ENCODE measurements at regions not wholly inside any gene's neighbourhood (a gene's known extent, or its start where the extent isn't known, plus 50 kb on each side); places are given as distances from the start of the nearest gene placed in this dataset.

DNA sequence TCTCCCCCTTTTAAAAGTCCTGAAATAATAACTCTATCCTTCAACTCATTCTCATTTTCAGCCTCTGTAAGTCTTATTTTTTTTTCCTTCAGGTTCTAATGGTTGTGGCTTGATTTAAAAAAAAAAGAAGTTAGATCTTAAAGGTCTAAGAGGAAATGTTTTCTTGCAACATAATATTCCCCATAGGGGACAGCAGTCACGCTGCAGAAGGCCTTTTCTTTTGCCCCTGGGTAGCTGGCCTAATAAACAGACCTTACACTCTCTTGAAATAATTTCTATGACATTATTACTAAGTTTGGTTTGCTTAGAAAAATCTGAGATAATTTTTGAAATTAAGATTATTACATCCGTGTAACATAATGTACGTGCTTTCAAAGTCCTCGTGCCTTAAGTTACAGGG lies 564.1 kb upstream of the SPANXN1 start:
- no peak overlapping the region for H3K27ac ChIP-seq
- no peaks in the 10 kb centered on the region for H3K36me3 ChIP-seq
- intact Hi-C loops (cut with DNase I): no loop called here
- DNase-seq (no peak), ATAC-seq (no peak)
- no peaks in the 10 kb centered on the region for H3K9me3 ChIP-seq
- H3K4me3 ChIP-seq: no peak overlapping the region
- WGBS, 4 donors: 64 to 81% (median 73%) methylated on average over 4 of the region's 4 CpGs
- H3K27me3 ChIP-seq: no peaks in the 10 kb centered on the region
- TF ChIP-seq CTCF (IDR thresholded peaks at IDR 0.05) (no peak), POLR2A (IDR thresholded peaks at IDR 0.05) (no peak)
- H3K4me1 ChIP-seq: no peaks in the 10 kb centered on the region

DNA sequence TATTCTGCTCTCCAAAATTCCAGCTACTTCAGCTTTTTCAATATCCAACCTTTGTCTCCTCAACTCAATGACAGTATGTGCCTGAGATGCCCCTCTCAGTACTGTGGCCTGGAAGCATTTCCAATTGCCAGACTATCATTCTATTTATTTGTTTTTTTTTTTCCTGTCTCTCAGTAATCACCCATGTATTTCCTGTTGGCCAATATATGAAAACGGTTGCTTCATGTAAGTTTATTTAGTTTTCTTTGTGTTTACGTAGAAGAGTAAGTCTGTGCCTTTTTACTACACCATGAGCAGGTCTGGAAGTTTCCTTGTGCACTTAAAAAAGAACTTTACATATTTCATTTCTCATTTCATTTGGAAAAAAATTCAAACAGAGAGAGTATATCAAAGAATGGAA lies 537.5 kb upstream of the SPANXN1 start:
- 38 to 66% (median 52%) methylated on average over 2 of the region's 2 CpGs for WGBS, 4 donors

DNA sequence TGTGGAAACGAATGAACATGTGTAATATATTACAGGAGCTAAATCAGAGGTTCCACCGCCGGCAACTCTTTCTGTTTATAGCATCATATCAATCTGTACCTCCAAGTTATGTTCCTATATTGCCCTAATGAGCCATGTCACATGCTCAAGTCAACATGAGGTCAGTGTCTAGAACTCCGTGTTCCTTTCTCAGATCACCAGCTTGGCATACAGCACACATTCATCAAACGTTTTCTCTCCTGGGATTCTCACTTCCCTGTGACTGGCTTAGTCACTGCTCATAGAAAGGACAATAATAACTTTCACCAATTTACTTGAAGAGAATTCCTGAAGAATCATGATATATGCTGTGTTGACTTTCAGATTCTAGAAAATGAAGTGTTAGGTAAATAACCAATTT lies 532.0 kb upstream of the SPANXN1 start:
- DNase-seq (no peak), ATAC-seq (no peak)
- no peaks in the 10 kb centered on the region for H3K27me3 ChIP-seq
- no peaks in the 10 kb centered on the region for H3K36me3 ChIP-seq
- TF ChIP-seq POLR2A (IDR thresholded peaks at IDR 0.05) (no peak), CTCF (IDR thresholded peaks at IDR 0.05) (no peak)
- H3K27ac ChIP-seq: no peak overlapping the region
- intact Hi-C loops (cut with DNase I): no loop called here
- 51 to 75% (median 62%) methylated on average over 5 of the region's 5 CpGs for whole genome bisulfite sequencing, 4 donors
- H3K4me3 ChIP-seq: no peak overlapping the region
- H3K9me3 ChIP-seq: no peaks in the 10 kb centered on the region
- no peaks in the 10 kb centered on the region for H3K4me1 ChIP-seq

More for the DNA sequence above, 537.5 kb upstream of the SPANXN1 start:
- TF ChIP-seq CTCF (IDR thresholded peaks at IDR 0.05): no peak
- TF ChIP-seq POLR2A (IDR thresholded peaks at IDR 0.05): no peak
- no peaks in the 10 kb centered on the region for H3K27me3 ChIP-seq
- intact Hi-C loops (cut with DNase I): no loop called here
- H3K27ac ChIP-seq: no peak overlapping the region
- H3K4me1 ChIP-seq: no peaks in the 10 kb centered on the region
- no peaks in the 10 kb centered on the region for H3K9me3 ChIP-seq
- ATAC-seq (no peak), DNase-seq (no peak)
- no peaks in the 10 kb centered on the region for H3K36me3 ChIP-seq
- no peak overlapping the region for H3K4me3 ChIP-seq

DNA sequence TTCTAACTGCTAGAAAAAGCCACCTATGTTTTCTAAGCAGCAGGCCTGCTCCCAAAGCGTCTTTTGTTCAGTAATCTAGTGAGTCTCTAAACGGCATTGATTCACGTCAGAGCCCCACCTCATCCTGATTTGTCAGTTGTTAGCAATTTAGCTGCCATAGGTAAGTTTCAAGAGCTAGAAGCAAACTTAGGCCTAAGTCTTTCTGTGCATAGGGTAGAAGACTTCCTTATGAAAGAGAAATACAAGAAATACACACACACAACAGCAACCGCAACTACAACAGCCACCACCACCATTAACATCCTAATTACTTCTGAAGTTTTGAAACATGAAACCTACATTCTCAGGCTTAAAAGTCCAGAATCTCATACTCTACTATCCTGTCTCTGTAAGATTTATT lies 531.1 kb upstream of the SPANXN1 start:
- H3K9me3 ChIP-seq: no peaks in the 10 kb centered on the region
- WGBS, 4 donors: 63 to 75% (median 72%) methylated on average over 4 of the region's 4 CpGs
- intact Hi-C loops (cut with DNase I): no loop called here

More for the DNA sequence above, 531.1 kb upstream of the SPANXN1 start:
- DNase-seq (no peak), ATAC-seq (no peak)
- Histone ChIP-seq H3K27ac (no peak overlapping the region), H3K4me1 (no peaks in the 10 kb centered on the region), H3K4me3 (no peak overlapping the region), H3K27me3 (no peaks in the 10 kb centered on the region), H3K36me3 (no peaks in the 10 kb centered on the region)
- TF ChIP-seq POLR2A (IDR thresholded peaks at IDR 0.05) (no peak), CTCF (IDR thresholded peaks at IDR 0.05) (no peak)
